GM21717 (cell line): ENCODE measurements at regions not wholly inside any gene's neighbourhood (a gene's known extent, or its start where the extent isn't known, plus 50 kb on each side); places are given as distances from the start of the nearest gene placed in this dataset.
"Not testable (repeated sequence)": the region's sequence is repeated elsewhere in the genome, so short reads cannot be mapped to it uniquely, and the experiment has no call there.

ENCODE experiments used
- ATAC-seq: cut with Tn5 transposase; IDR thresholded peaks from one replicate; pipeline ENCODE4 v1.9.1; 2021; ENCODE audit warnings: mild to moderate bottlenecking, moderate library complexity; ENCODE audit not compliant: unreplicated experiment

DNA sequence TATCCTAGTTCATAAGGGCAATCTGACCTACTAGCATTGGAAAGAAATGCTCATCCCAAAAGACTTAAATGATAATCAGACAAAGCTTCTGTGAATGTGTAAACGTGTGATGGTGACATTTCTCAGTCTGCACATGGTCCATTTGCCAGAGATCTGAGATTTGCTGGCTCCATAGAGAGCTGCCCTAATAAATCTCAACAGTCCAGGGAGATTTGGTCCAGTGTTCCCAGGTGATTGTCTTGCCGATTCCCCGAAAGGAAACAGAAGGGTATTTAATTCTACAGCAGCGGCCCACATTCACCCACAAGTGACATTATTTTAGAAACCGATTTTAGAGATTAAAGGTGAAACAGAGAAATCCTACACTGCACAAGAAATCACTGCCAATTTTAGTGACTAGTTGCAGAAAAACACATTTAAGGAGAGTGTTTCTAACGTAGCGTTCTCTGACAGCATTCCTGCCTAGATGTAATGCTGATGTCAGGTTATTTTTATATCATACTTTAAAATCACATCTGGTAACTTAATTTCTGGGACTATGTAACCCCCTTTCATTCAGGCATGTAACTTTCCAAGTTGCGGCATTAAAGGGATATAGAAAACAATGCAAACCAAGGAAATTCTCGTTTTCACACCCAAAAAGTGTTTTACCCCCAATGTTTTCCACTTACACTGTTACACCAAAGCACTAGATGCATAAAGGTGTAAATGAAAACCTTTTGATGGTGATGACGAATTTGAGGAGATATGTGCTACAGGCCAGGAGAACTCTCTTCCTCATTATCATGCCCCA lies 231.9 kb upstream of the FN1 start:
- ATAC-seq = no peak

DNA sequence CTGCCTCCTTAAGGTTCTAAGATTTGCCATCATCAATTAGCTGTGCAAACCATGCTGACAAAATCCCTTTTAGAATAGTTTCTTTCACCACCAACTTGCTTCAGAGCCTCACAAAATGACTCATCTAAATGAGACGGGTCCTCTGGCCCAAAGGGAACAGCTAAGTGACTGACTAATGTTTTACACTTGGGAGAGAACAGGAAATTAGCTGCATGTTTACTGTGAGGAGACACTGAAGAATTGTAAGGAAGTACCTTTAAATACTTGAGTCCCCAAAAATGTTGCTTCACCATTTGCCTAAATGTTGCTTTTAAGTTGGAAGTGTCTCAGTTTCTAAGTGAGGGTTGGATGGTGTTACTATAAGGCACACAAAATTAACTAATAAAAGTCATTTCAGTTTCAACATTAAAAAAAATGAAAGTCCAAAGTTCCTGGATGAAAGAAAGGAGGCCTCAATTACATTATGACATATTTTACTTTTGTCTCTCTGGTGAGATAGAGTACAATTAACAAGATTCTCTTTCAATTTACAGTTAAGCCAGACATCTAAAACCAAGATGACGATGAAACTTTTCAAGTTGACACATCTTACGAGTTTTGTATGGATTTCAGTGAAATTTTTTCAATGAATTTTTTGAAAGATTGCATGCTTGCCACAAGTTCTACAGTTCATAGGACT lies 229.1 kb upstream of the FN1 start:
- ATAC-seq = peak; percentile 75

GRCh38 chr2:215662715-215663114 lies 226.8 kb upstream of the FN1 start:
- no peak for ATAC-seq

DNA sequence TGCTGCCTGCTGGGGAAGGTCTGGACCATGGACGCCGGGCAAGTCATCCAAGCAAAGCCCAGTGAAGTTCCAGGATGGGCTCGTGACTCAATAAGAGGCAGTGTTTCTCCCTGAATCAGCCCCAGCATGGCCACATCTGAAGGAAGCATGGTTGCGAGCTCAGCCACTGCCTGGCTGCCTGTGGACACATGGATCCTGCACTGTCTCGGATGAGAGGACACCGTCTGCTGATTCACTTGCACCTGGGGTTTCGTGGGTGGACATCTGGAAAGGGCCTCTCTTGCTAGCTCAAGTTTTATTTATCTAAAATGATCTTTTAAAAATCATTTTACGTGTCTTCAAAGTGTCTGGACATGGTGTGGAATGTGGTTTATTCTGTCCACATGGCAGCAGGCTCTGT lies 224.8 kb upstream of the FN1 start:
- ATAC-seq = no peak

DNA sequence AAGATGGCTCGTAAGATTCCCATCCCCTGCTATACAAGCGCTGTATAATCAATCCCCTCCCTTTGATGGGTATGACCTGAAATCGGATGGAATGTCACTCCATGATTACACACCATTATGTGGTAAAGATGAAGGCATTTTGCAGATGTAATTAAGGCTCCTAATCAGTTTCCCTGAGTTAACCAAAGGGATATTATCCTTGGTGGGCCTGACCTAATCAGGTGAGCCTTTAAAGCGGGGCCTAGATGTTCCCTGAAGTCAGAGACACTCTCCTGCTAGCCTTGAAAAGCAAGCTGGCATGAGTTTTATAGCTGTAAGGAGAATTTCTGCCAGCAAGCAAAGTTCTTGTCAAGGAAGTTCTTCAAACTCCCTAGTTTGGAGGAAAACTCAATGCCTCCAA lies 223.8 kb upstream of the FN1 start:
- no peak for ATAC-seq

DNA sequence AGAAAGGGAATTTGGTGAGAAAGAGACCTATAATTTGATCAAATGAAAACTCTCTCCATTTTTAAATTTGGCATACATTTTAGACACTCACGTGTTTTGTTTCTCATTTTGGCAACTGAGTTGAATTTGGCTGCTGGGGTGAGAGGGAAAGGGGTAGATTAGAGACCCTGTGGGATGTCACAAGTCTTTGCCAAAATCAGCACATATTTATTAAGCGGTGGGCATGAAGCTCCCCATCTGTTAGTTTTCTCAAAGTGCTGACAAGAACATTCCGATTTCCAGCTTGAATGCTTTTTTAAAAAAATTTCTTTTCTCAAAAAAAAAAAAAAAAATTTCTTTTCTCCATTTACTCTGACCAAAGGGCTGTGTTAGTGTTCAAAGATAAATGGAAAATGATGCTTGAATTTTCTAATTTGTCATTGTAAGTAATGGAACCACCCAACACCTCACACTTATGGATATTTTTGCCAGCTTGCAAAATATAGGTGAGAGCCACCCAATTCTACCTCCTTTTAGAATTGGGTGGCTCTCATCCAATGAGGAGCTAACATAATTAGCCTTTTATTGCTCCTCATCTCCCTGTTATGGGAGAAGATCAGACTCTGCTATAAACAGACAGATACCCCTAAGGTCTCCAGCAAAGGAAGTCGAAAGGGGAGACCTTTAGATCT lies 222.9 kb upstream of the FN1 start:
- no peak for ATAC-seq

GRCh38 chr2:215657844-215658243 lies 222.0 kb upstream of the FN1 start:
- no peak for ATAC-seq

DNA sequence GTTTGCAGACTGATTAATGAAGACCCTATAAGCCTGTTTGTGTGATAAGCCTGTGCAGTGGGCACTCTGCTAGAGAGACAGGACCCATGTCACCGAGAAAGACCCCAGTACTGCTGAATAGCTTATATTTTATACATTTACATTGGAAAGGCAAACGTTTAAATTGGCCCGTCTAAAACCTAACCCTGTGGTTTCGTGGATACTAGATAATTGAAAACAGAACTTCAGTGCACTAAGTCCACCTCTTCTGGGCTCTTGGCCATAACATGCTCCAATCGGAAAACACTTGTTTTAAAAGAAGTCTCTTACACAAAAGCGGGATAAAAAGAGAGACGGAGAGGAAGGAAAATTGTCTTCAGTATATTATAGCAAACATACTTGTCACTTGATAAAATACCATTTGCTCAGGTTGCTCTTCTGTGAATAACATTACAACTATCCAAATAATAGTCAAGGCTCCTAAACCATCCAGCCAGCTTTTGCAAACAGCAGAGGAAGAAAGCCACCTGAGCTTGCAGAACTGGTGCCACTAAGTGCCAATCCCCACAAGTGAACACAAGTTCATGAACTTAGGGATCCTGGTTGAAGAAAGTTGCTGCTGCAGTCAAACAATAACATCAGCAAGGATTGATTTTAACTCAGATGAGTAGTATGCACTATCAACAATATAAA lies 218.4 kb upstream of the FN1 start:
- no peak for ATAC-seq

GRCh38 chr2:215653344-215654030 lies 217.6 kb upstream of the FN1 start:
- no peak for ATAC-seq

DNA sequence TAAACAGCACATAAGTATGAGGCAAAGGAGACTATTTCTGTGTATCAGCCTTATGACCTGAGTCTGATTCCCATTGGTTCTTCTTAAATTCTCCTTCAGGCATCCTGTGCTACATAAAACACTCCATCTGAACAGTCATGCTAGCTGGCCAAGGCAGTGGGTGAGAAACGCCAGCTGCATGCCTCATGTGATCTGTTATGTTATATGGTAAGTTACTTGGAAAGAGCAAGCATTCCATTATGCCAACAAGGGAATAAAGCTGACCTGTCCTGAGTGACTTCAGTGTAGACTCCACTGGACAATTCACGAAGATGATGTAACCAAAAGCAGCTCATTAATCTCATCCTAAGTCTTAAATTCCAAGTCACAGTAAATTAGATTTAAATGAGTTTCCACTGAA lies 216.5 kb upstream of the FN1 start:
- no peak for ATAC-seq

GRCh38 chr2:215651412-215651811 lies 215.5 kb upstream of the FN1 start:
- no peak for ATAC-seq

- ATAC-seq = no peak
Observed at GRCh38 chr2:215644233-215644897, 208.5 kb upstream of the FN1 start.

- ATAC-seq = no peak
Observed at GRCh38 chr2:215638687-215639086, 202.8 kb upstream of the FN1 start.

- no peak for ATAC-seq
Observed at GRCh38 chr2:215637651-215638050, 201.8 kb upstream of the FN1 start.

DNA sequence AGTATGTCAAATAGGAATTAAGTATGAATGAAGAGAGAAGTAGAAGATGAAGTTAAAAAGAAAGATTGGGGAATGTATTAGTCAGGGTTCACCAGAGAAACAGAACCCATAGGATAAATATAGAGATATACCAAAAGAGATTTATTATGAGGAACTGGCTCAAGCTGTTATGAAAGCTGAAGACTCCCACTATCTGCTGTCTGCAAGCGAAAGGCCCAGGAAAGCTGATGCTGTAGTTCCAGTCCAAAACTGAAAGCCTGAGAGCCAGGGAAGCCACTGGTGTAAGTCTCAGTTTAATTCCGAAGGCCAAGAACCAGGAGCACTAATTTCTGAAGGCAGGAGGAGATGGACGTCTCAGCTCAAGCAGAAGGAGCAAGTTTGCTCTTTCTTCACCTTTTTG lies 200.9 kb upstream of the FN1 start:
- no peak for ATAC-seq

DNA sequence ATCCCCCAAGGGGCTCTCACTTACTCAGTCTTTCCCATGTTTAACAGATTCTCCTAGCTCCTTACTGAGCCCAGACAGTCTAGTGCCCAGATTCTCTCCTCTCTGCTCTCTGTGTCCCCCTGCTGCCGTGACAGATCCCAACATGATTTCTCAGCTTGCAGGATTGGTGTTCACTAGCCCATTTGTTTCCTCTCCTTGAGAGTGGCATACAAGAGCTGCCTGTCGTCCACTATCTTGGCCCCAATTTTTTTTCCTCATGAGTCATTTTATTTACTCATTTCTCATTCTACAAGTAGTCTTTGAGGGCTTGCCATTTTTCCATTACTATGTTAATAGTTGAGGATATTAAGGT lies 199.9 kb upstream of the FN1 start:
- ATAC-seq = no peak

GRCh38 chr2:215635071-215635787 lies 199.4 kb upstream of the FN1 start:
- no peak for ATAC-seq

DNA sequence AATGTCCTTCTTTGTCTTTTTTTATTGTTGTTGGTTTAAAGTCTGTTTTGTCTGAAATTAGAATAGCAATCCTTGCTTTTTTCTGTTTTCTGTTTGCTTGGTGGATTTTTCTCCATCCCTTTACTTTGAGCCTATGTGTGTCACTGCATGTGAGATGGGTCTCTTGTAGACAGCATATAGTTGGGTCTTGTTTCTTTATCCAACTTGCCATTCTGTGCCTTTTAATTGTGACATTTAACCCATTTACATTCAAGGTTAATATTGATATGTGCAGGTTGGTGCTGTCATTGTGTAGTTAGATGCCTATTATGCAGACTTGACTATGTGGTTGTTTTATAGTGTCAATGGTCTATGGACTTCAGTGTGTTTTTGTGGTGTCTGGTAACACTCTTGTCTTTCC lies 197.5 kb upstream of the FN1 start:
- no peak for ATAC-seq

GRCh38 chr2:215631696-215632095 lies 195.8 kb upstream of the FN1 start:
- ATAC-seq = no peak

- not testable (repeated sequence) for ATAC-seq
Observed at GRCh38 chr2:215630796-215631195, 194.9 kb upstream of the FN1 start.
